Stimulated activated CD4-positive, alpha-beta T cell treated with anti-CD3 and anti-CD28 coated beads, Interleukin-4, amount 100 ng/mL, for 4 hours (primary cell): ENCODE measurements at regions not wholly inside any gene's neighbourhood (a gene's known extent, or its start where the extent isn't known, plus 50 kb on each side); places are given as distances from the start of the nearest gene placed in this dataset.

Experiments used
- DNase-seq, 2 experiments: peaks; one replicate each; pipeline ENCODE4 v3.0.0-alpha.2; 2020

DNA sequence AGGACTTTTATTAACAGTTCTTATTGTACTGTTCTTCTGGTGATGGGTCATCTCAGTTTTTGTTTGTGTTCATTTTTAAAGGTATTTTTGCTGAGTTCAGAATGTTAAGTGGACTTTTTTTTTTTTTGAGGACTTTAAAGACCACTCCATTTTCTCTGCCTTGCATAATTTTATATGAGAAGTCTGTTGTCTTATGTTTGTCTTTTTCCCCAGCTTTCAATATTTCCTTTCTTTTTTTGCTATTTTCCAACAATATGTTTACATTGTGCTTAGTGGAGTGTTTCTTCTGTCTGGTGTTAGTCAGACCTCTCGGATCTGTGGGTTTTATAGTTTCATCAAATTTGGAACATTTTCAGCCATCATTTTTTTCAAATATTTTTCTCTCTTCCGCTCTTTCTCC lies 290.0 kb upstream of the TNRC6C start:
- no peak for DNase-seq

GRCh38 chr17:77670173-77670572 lies 288.3 kb upstream of the TNRC6C start:
- DNase-seq: no peak

DNA sequence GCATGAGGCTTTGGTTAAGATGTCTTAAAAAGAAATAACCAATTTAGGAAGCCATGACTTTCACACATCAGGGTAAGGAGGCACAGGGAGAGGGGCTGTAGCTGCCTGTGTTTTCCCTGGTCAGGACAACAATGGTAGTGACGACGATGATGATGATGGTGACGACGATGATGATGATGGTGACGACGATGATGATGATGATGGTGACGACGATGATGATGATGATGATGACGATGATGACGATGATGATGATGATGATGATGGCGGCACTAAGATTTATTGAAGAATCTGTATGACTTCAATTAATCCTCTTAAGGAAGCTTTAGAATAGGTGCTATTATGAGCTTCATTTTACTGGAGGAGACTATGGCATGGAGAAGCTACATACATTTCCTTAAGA lies 284.1 kb upstream of the TNRC6C start:
- no peak for DNase-seq

GRCh38 chr17:77675411-77675810 lies 283.1 kb upstream of the TNRC6C start:
- DNase-seq: no peak

GRCh38 chr17:77675816-77676215 lies 282.7 kb upstream of the TNRC6C start:
- DNase-seq: no peak

- no peak for DNase-seq
Observed at GRCh38 chr17:77676237-77676661, 282.3 kb upstream of the TNRC6C start.

DNA sequence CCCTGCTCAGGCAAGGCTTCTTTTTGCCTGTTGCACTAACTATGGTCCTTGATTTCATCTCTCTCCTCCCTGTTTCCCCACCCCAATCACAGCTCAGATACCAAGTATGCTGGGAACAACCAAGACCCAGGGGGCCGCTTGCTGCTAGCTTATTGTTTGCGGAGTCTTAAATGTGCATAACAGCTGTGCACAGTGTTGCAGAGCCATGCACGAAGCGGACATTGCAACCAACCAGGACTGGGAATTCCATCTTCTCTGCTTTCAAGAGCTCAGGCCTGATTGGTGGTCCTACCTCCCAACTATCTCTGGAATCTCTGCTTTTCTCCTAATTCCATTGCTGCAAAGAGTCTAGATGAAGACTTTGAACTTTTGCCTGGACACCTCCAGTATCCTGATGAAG lies 281.3 kb upstream of the TNRC6C start:
- DNase-seq: no peak

- no peak for DNase-seq
Observed at GRCh38 chr17:77677630-77678029, 280.9 kb upstream of the TNRC6C start.

GRCh38 chr17:77679589-77679988 lies 278.9 kb upstream of the TNRC6C start:
- DNase-seq: no peak

GRCh38 chr17:77681861-77682260 lies 276.6 kb upstream of the TNRC6C start:
- no peak for DNase-seq

DNA sequence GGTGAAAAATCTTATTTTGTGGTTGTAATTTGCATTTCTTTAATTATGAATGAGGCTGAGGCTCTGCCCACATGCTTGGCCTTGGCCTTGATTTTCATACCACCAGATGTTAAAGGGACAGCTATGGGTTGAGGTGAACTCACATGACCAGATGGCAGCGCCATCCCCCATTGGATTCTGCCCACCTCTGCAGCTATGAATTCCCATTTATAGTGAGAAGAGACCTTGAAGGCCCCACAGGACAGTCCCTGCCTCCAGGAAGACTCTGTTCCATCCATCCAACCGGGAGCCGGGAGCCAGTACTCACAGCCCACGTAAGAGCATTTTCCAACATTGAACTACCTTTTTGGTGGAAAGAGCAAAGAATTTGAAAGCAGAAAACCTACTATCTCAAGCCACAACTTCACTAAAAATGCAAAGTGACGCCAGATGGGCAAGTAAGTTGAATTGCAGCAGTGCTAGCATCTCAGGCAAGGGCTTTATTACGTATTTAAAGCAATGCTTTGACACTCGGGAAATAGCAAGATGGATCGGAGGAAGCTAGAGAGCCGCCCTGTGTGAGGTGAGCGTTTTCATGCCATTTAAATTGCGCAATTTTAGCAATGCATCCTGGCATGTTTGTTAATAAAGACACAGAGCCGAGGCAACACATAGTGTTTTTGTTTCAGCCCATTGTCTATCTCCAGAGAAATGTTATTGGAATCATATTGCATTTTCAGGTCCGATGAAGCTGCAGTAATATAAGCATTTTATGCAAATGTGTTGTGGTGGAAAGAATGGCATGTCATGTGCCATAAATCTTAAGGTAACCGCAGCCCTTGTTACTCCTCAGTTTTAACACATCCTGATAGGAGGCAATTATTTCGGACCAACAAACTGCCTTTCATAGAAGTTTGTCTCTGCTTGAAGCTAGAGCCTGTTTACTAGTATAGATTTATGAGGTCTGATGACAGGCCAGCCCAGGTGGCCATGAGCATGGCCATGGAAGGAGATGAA lies 273.4 kb upstream of the TNRC6C start:
- DNase-seq: no peak

DNA sequence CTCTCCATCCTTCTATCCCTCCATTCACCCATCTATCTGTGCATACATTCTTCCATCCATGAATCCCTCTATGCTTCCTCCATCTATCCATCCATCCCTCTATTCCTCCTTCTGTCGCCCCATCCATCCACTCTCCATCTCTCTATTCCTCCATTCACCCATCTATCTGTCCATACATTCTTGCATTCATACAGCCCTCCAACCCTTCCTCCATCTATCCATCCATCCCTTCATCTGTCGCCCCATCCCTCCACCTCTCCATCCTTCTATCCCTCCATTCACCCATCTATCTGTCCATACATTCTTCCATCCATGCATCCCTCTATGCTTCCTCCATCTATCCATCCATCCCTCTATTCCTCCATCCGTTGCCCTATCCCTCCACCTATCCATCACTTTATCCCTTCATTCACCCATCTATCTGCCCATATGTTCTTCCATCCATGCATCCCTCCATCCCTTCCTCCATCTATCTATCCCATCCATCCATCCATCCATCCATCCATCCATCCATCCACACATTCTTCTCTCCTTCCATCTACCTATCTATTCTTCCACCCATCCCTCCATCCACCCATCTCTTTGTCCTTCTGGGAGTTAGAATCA lies 272.5 kb upstream of the TNRC6C start:
- DNase-seq: no peak

DNA sequence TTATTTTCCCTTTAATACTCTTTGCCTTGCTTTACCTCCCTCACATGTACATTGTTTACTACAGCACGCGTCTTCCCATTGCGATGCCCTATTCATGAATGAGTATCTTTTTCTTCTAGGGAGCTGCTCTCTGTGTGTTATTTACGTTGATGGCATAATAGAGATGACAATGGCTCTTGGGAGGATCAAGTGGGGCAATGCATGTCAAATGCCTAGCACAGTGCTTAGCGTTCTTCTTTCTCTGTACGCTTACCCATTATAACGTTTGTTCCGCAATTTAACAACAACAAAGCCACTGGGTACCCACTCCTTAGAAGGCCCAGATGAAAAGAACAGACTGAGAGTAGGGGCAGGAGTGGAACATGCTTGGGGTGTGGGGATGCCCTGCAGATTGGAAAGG lies 271.6 kb upstream of the TNRC6C start:
- DNase-seq: no peak

GRCh38 chr17:77687417-77687816 lies 271.1 kb upstream of the TNRC6C start:
- no peak for DNase-seq

DNA sequence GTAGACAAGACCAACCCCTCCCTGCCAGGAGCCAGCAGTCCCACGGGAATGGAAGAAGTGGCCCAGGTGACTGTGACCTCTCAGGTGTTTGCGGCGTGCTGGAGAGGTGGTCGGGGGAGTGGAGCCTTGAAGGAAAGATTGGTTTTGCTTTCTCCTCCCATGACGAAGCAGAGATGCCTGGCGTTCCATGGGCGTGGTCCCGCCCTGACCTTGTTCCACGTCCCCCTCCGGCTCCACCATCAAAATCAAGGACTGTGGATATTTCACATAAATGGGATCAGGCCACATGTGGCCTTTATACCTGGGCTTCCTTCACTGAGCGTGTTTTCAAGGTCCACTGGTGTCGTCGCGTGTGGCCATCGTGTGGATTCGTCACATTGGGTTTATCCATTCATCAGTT lies 270.6 kb upstream of the TNRC6C start:
- no peak for DNase-seq

GRCh38 chr17:77688369-77688768 lies 270.1 kb upstream of the TNRC6C start:
- no peak for DNase-seq

- no peak for DNase-seq
Observed at GRCh38 chr17:77690271-77691161, 268.0 kb upstream of the TNRC6C start.

DNA sequence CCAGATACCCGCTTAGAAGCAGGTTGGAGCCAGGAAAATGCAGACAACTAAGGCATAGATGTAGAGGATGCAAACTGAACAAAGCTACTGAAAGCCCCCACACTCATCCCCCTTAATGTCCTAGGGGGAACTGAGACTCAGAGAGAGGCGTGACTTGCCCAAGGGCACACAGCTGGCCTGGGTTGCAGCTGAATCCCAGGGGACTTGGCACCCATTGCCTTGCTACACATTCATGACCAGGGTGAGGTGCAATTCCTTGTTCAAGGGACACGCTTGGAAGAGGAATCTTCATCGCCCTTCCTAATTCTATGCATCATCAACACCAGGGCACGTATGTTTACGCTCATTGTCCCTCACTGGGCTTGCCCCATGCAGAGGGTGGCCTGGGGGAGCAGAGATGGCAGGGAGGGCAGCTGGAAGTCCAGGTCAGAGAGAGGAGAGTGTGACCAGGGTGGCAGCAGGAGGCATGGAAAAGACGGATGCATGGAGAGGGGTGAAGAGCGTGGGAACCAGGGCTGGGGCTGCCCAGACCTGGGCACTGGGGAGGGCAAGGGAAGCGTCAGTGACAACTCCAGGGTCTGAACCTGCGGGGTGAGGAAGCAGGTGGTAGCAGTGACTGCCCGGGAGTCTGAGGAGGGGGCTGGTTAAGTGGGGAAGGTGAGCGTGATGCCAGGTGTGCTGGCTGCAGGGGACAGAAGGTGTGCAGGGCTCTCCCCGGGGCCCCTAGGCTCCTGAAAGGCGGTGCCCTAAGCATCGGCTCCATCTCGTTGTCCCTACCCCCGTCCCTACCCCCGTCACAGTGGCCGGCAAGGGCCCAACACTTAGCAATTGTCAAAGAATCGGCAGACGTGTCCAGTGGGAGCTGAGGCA lies 267.1 kb upstream of the TNRC6C start:
- DNase-seq: no peak

- no peak for DNase-seq
Observed at GRCh38 chr17:77692571-77693161, 265.8 kb upstream of the TNRC6C start.

DNA sequence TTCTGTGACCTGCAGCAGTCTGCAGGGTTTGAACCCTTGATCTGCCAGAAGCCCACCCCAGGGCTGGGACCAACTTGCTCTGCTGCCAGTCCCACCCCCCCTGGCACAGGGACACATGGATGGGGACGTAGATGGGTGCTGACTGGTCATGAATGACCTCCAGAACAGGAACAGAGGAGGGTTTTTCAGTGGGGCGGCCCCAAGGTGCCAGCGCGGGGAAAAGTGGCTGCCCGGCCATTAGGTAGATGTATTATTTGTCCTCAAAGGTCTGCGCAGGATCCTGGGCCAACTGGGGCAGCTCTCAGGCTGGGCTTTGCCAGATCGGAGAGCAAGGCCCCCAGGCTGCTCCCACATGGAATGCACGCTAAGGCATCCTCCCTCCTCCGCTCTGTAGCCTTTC lies 265.2 kb upstream of the TNRC6C start:
- DNase-seq: no peak

DNA sequence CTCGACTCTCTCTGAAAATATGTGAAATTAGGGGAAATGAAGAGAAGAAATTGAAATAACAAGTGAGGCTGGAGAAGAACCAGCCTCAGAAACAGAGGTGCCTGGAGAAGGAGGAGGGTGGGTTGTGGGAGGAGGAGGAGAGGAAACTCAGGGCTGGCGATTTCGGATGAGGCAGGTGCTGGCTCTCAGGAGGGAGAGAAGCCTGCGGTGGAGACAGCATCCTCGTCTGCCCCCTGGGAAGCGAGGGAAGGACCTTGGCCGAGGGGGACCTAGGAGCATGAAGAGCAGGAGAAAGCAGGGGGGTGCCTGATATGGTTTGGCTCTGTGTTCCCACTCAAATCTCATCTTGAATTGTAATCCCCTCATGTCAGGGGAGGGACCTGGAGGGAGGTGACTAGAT lies 264.7 kb upstream of the TNRC6C start:
- no peak for DNase-seq
